Adipocyte (in vitro differentiated cells): ENCODE measurements at regions not wholly inside any gene's neighbourhood (a gene's known extent, or its start where the extent isn't known, plus 50 kb on each side); places are given as distances from the start of the nearest gene placed in this dataset.

Experiments used
- DNase-seq: peaks from one replicate; pipeline ENCODE4 v3.0.0-alpha.2; 2015; ENCODE audit warnings: low read depth
- H3K27me3 ChIP-seq: replicated peaks from 2 replicates; pipeline ENCODE4 v1.7.0; 2013; ENCODE audit warnings: mild to moderate bottlenecking, low read length, moderate library complexity; ENCODE audit not compliant: control insufficient read depth, insufficient read depth
- H3K36me3 ChIP-seq: 2 replicates; pipeline ENCODE4 v1.7.0; 2013; ENCODE audit warnings: low read length, mild to moderate bottlenecking, moderate library complexity; ENCODE audit not compliant: control insufficient read depth, insufficient read depth, severe bottlenecking
- H3K4me1 ChIP-seq: 2 replicates; pipeline ENCODE4 v1.7.0; 2013; ENCODE audit warnings: mild to moderate bottlenecking, low read length, moderate library complexity; ENCODE audit not compliant: control insufficient read depth, insufficient read depth
- H3K4me3 ChIP-seq: 2 replicates; pipeline ENCODE4 v1.7.0; 2013; ENCODE audit warnings: mild to moderate bottlenecking, low read length, moderate library complexity
- H3K9ac ChIP-seq: 2 replicates; pipeline ENCODE4 v1.7.0; 2013; ENCODE audit warnings: mild to moderate bottlenecking, low read length, moderate library complexity
- H3K9me3 ChIP-seq: 2 replicates; pipeline ENCODE4 v1.7.0; 2013; ENCODE audit warnings: mild to moderate bottlenecking, low read length, moderate library complexity; ENCODE audit not compliant: control insufficient read depth

GRCh38 chr5:58273711-58274110 lies 186.2 kb downstream of the PLK2 start:
- Histone ChIP-seq H3K36me3 (no peaks in the 10 kb centered on the region), H3K27me3 (no peaks in the 10 kb centered on the region), H3K4me3 (no peak overlapping the region), H3K9ac (no peak overlapping the region), H3K9me3 (no peaks in the 10 kb centered on the region), H3K4me1 (peaks cover 5% of the 10 kb centered on the region)
- DNase-seq = no peak

GRCh38 chr5:58268268-58268667 lies 191.6 kb downstream of the PLK2 start:
- no peaks in the 10 kb centered on the region for H3K36me3 ChIP-seq
- no peaks in the 10 kb centered on the region for H3K9me3 ChIP-seq
- no peaks in the 10 kb centered on the region for H3K27me3 ChIP-seq
- H3K4me3 ChIP-seq = no peak overlapping the region
- H3K9ac ChIP-seq = no peak overlapping the region
- peaks cover 3% of the 10 kb centered on the region for H3K4me1 ChIP-seq
- DNase-seq = no peak

- Histone ChIP-seq H3K4me1 (peaks cover 10% of the 10 kb centered on the region), H3K27me3 (no peaks in the 10 kb centered on the region), H3K9me3 (no peaks in the 10 kb centered on the region), H3K9ac (no peak overlapping the region), H3K4me3 (no peak overlapping the region), H3K36me3 (no peaks in the 10 kb centered on the region)
- DNase-seq = peak; percentile 26
Measured at GRCh38 chr5:58266402-58266801, 193.5 kb downstream of the PLK2 start.

GRCh38 chr5:58265246-58265930 lies 194.5 kb downstream of the PLK2 start:
- Histone ChIP-seq H3K9ac (no peak overlapping the region), H3K36me3 (no peaks in the 10 kb centered on the region), H3K4me1 (peaks cover 11% of the 10 kb centered on the region), H3K4me3 (no peak overlapping the region), H3K9me3 (no peaks in the 10 kb centered on the region), H3K27me3 (no peaks in the 10 kb centered on the region)
- no peak for DNase-seq

- Histone ChIP-seq H3K4me1 (peaks cover 17% of the 10 kb centered on the region), H3K9me3 (no peaks in the 10 kb centered on the region), H3K27me3 (no peaks in the 10 kb centered on the region), H3K4me3 (no peak overlapping the region), H3K36me3 (no peaks in the 10 kb centered on the region), H3K9ac (no peak overlapping the region)
- peak; percentile 35 for DNase-seq
Measured at GRCh38 chr5:58264276-58264675, 195.6 kb downstream of the PLK2 start.

- H3K4me1 ChIP-seq = peaks cover 17% of the 10 kb centered on the region
- H3K4me3 ChIP-seq = no peak overlapping the region
- H3K9me3 ChIP-seq = no peaks in the 10 kb centered on the region
- DNase-seq = no peak
- no peaks in the 10 kb centered on the region for H3K27me3 ChIP-seq
- no peak overlapping the region for H3K9ac ChIP-seq
- no peaks in the 10 kb centered on the region for H3K36me3 ChIP-seq
Measured at GRCh38 chr5:58263296-58263695, 196.6 kb downstream of the PLK2 start.

- no peaks in the 10 kb centered on the region for H3K27me3 ChIP-seq
- no peaks in the 10 kb centered on the region for H3K9me3 ChIP-seq
- H3K36me3 ChIP-seq = no peaks in the 10 kb centered on the region
- H3K4me1 ChIP-seq = peaks cover 17% of the 10 kb centered on the region
- H3K9ac ChIP-seq = no peak overlapping the region
- H3K4me3 ChIP-seq = no peak overlapping the region
- DNase-seq = peak; percentile 29
Measured at GRCh38 chr5:58262226-58262625, 197.7 kb downstream of the PLK2 start.

- no peaks in the 10 kb centered on the region for H3K9me3 ChIP-seq
Measured at GRCh38 chr5:58261605-58262004, 198.3 kb downstream of the PLK2 start.

GRCh38 chr5:58260243-58260642 lies 199.6 kb downstream of the PLK2 start:
- Histone ChIP-seq H3K4me1 (peaks cover 17% of the 10 kb centered on the region), H3K36me3 (no peaks in the 10 kb centered on the region), H3K9ac (no peak overlapping the region), H3K27me3 (no peaks in the 10 kb centered on the region), H3K9me3 (no peaks in the 10 kb centered on the region), H3K4me3 (no peak overlapping the region)
- DNase-seq = no peak

More at GRCh38 chr5:58261605-58262004, 198.3 kb downstream of the PLK2 start:
- peak; percentile 25 for DNase-seq
- H3K4me1 ChIP-seq = peaks cover 17% of the 10 kb centered on the region
- H3K9ac ChIP-seq = no peak overlapping the region
- no peaks in the 10 kb centered on the region for H3K36me3 ChIP-seq
- H3K4me3 ChIP-seq = peak overlapping the region; percentile 46
- no peaks in the 10 kb centered on the region for H3K27me3 ChIP-seq

- no peaks in the 10 kb centered on the region for H3K9me3 ChIP-seq
- H3K9ac ChIP-seq = no peak overlapping the region
- H3K4me3 ChIP-seq = no peak overlapping the region
- no peaks in the 10 kb centered on the region for H3K36me3 ChIP-seq
- peak; percentile 69 for DNase-seq
- no peaks in the 10 kb centered on the region for H3K27me3 ChIP-seq
- peaks cover 17% of the 10 kb centered on the region for H3K4me1 ChIP-seq
Measured at GRCh38 chr5:58259685-58260152, 200.2 kb downstream of the PLK2 start.

- Histone ChIP-seq H3K27me3 (no peaks in the 10 kb centered on the region), H3K9ac (no peak overlapping the region), H3K4me3 (no peak overlapping the region), H3K4me1 (peaks cover 17% of the 10 kb centered on the region), H3K36me3 (no peaks in the 10 kb centered on the region), H3K9me3 (no peaks in the 10 kb centered on the region)
- no peak for DNase-seq
Measured at GRCh38 chr5:58258984-58259684, 200.8 kb downstream of the PLK2 start.
